HCT116 (cell line): ENCODE measurements at regions not wholly inside any gene's neighbourhood (a gene's known extent, or its start where the extent isn't known, plus 50 kb on each side); places are given as distances from the start of the nearest gene placed in this dataset.

Source experiments
- ATAC-seq: fragments of 200-7000 bp; cut with Tn5 transposase; 2 replicates; pipeline ENCODE4 v1.9.1; 2020; ENCODE audit warnings: mild to moderate bottlenecking, moderate library complexity
- BruUV-seq: library from RNA; stranded (reverse); fragments of 400-500 nt; replicated peaks from 2 replicates; lab custom pipeline; 2021; lab: Mats Ljungman, UMichigan
- CTCF ChIA-PET: fragments of 300-600 bp; sonication (Branson Sonifier 250); formaldehyde crosslinking; loops from one replicate; lab custom pipeline; 2021; ENCODE audit warnings: antibody characterized with exemption; lab: Charles Lee
- POLR2A ChIA-PET: fragments of 300-600, 350-600 bp; sonication (Branson Sonifier 250); formaldehyde crosslinking; loops from one replicate; lab custom pipeline; 2021; ENCODE audit warnings: antibody characterized with exemption; lab: Charles Lee
- RAD21 ChIA-PET, 2 experiments: fragments of 300-600 bp; sonication (Branson Sonifier 250); formaldehyde crosslinking; loops; one replicate each; lab custom pipeline; 2023; ENCODE audit warnings: low total read pairs in 2 of 2; ENCODE audit not compliant: uncharacterized antibody in 2 of 2, unreplicated experiment in 2 of 2, low non-redundant PET in 1 of 2; lab: Charles Lee
- DNase-seq: peaks from one replicate; pipeline ENCODE4 v3.0.0-alpha.2; 2010; ENCODE audit warnings: low read depth, low spot score
- H2AFZ ChIP-seq: fragments of 200-600 bp; shearing (Covaris generic), sonication (generic); 2 replicates; pipeline ENCODE4 v1.6.1; 2017; ENCODE audit warnings: low read depth, mixed run types, mixed read lengths, antibody characterized with exemption, low read length; ENCODE audit not compliant: poor library complexity, severe bottlenecking
- H3K27ac ChIP-seq: 2 replicates; pipeline ENCODE4 v1.5.1; 2012; ENCODE audit warnings: low read depth, low read length
- H3K27me3 ChIP-seq: fragments of 200-600 bp; sonication (generic); 2 replicates; pipeline ENCODE4 v1.6.1; 2016; ENCODE audit warnings: mixed run types, low read length, mixed read lengths; ENCODE audit not compliant: insufficient read depth
- H3K36me3 ChIP-seq, 2 experiments: fragments of 200-500 bp in 1 of 2; fragments of 200-600 bp in 1 of 2; sonication (Bioruptor generic) in 1 of 2; sonication (generic) in 1 of 2; 2 replicates each; pipeline versions ENCODE4 v1.5.1 to v1.6.1; 2014 to 2016; ENCODE audit warnings: low read length in 2 of 2, inconsistent platforms in 1 of 2, mixed read lengths in 1 of 2, mixed run types in 1 of 2; ENCODE audit not compliant: insufficient read depth in 2 of 2, control insufficient read depth in 1 of 2
- H3K4me1 ChIP-seq, 2 experiments: fragments of 200-600 bp in 1 of 2; sonication (generic) in 1 of 2; 2 replicates each; pipeline versions ENCODE4 v1.5.1 to v1.6.1; 2012 to 2017; ENCODE audit warnings: low read length in 2 of 2, inconsistent platforms in 1 of 2, mild to moderate bottlenecking in 1 of 2, mixed read lengths in 1 of 2, mixed run types in 1 of 2, moderate library complexity in 1 of 2; ENCODE audit not compliant: insufficient read depth in 2 of 2, control insufficient read depth in 1 of 2
- H3K4me2 ChIP-seq: fragments of 200-600 bp; sonication (generic); 2 replicates; pipeline ENCODE4 v1.6.1; 2017; ENCODE audit warnings: mixed run types, low read length, mixed read lengths
- H3K4me3 ChIP-seq, 2 experiments: fragments of 200-600 bp in 1 of 2; sonication (generic) in 1 of 2; replicated peaks in 1 of 2; 2 replicates each; pipeline ENCODE4 v1.5.1; 2011 to 2016; ENCODE audit warnings: low read length in 2 of 2, control low read depth in 1 of 2, low read depth in 1 of 2, mild to moderate bottlenecking in 1 of 2, mixed read lengths in 1 of 2, mixed run types in 1 of 2
- H3K79me2 ChIP-seq: fragments of 200-600 bp; sonication (generic); 2 replicates; pipeline ENCODE4 v1.6.1; 2017; ENCODE audit warnings: mild to moderate bottlenecking, mixed run types, low read length, moderate library complexity, mixed read lengths; ENCODE audit not compliant: insufficient read depth
- H3K9ac ChIP-seq: fragments of 200-600 bp; sonication (generic); 2 replicates; pipeline ENCODE4 v1.6.1; 2016; ENCODE audit warnings: low read length, mixed read lengths
- H3K9me2 ChIP-seq: fragments of 200-600 bp; sonication (generic), shearing (Covaris generic); 2 replicates; pipeline ENCODE4 v1.6.1; 2017; ENCODE audit warnings: mixed run types, mild to moderate bottlenecking, moderate library complexity; ENCODE audit not compliant: insufficient read depth
- H3K9me3 ChIP-seq, 2 experiments: fragments of 200-500 bp in 1 of 2; fragments of 200-600 bp in 1 of 2; sonication (Bioruptor generic) in 1 of 2; sonication (generic) in 1 of 2; 2 replicates each; pipeline ENCODE4 v1.6.1; 2014 to 2017; ENCODE audit warnings: low read length in 2 of 2, mixed read lengths in 2 of 2, inconsistent platforms in 1 of 2, low read depth in 1 of 2, mild to moderate bottlenecking in 1 of 2, mixed run types in 1 of 2, moderate library complexity in 1 of 2; ENCODE audit not compliant: control insufficient read depth in 1 of 2, insufficient read depth in 1 of 2
- H4K20me1 ChIP-seq: fragments of 200-600 bp; sonication (generic), shearing (Covaris generic); 2 replicates; pipeline ENCODE4 v1.6.1; 2017; ENCODE audit warnings: mixed run types, mild to moderate bottlenecking, moderate library complexity; ENCODE audit not compliant: insufficient read depth
- CBX3 ChIP-seq: IDR thresholded peaks from 2 replicates; pipeline ENCODE4 v1.6.1; 2012; ENCODE audit warnings: low read depth
- CEBPB ChIP-seq: IDR thresholded peaks from 2 replicates; pipeline ENCODE4 v1.6.1; 2012; ENCODE audit warnings: low read depth
- CTCF ChIP-seq, 3 experiments: fragments of 200-600 bp in 1 of 3; sonication (generic) in 1 of 3; IDR thresholded peaks in 2 of 3; conservative IDR thresholded peaks in 1 of 3; 2 replicates each; pipeline ENCODE4 v1.5.1; 2012 to 2017; ENCODE audit warnings: low read depth in 2 of 3, low read length in 2 of 3, antibody characterized with exemption in 1 of 3, borderline replicate concordance in 1 of 3, control low read depth in 1 of 3, mild to moderate bottlenecking in 1 of 3, mixed read lengths in 1 of 3, mixed run types in 1 of 3, moderate library complexity in 1 of 3; ENCODE audit not compliant: insufficient read depth in 1 of 3
- ELF1 ChIP-seq: IDR thresholded peaks from 2 replicates; pipeline ENCODE4 v1.6.1; 2012; ENCODE audit warnings: low read depth, borderline replicate concordance
- EZH2 ChIP-seq: fragments of 200-600 bp; sonication (generic); IDR thresholded peaks from 2 replicates; pipeline ENCODE4 v1.6.1; 2017; ENCODE audit warnings: antibody characterized with exemption, mixed run types
- FOSL1 ChIP-seq: IDR thresholded peaks from 2 replicates; pipeline ENCODE4 v1.6.1; 2012; ENCODE audit warnings: low read depth
- JUND ChIP-seq: IDR thresholded peaks from 2 replicates; pipeline ENCODE4 v1.6.1; 2012
- MAX ChIP-seq: IDR thresholded peaks from 2 replicates; pipeline ENCODE4 v1.6.1; 2012
- SIN3A ChIP-seq: IDR thresholded peaks from 2 replicates; pipeline ENCODE4 v1.6.1; 2012; ENCODE audit warnings: low read depth
- SRF ChIP-seq: IDR thresholded peaks from 2 replicates; pipeline ENCODE4 v1.6.1; 2012; ENCODE audit warnings: low read depth
- YY1 ChIP-seq: IDR thresholded peaks from 2 replicates; pipeline ENCODE4 v1.6.1; 2011; ENCODE audit warnings: low read length, low read depth, moderate library complexity, mild to moderate bottlenecking; ENCODE audit not compliant: insufficient replicate concordance; ENCODE audit errors: extremely low read depth
- ZBTB33 ChIP-seq: IDR thresholded peaks from 2 replicates; pipeline ENCODE4 v1.6.1; 2011; ENCODE audit warnings: mild to moderate bottlenecking, low read length, moderate library complexity; ENCODE audit not compliant: insufficient replicate concordance; ENCODE audit errors: extremely low read depth
- intact Hi-C: fragments of 100-400 bp; cut with micrococcal nuclease; formaldehyde crosslinking; loops from 2 replicates; pipeline ENCODE4 v1.10.0; 2022

- Histone ChIP-seq H3K9ac (no peak overlapping the region), H3K4me3 (no peak overlapping the region), H3K4me1 (no peaks in the 10 kb centered on the region), H3K9me2 (no peaks in the 10 kb centered on the region), H3K27me3 (peaks cover 10% of the 10 kb centered on the region), H3K9me3 (no peaks in the 10 kb centered on the region), H4K20me1 (no peaks in the 10 kb centered on the region), H3K36me3 (no peaks in the 10 kb centered on the region), H3K27ac (no peak overlapping the region), H3K4me2 (no peak overlapping the region), H3K79me2 (no peaks in the 10 kb centered on the region), H2AFZ (no peak overlapping the region)
- no peak for TF ChIP-seq SRF
- TF ChIP-seq SIN3A: no peak
- no peak for TF ChIP-seq JUND
- TF ChIP-seq CBX3: no peak
- no peak for TF ChIP-seq CTCF (IDR thresholded peaks at IDR 0.05 in 2 of 3, conservative IDR thresholded peaks at IDR 0.05 in 1 of 3; ENCODE audit: borderline replicate concordance in 1 of 3, insufficient read depth in 1 of 3, low read depth in 2 of 3, low read length in 2 of 3)
- no peak for TF ChIP-seq MAX
- POLR2A ChIA-PET: no interaction called here
- DNase-seq (no peak), ATAC-seq (no peak)
- RAD21 ChIA-PET: no interaction called here
- intact Hi-C loops: no loop called here
- CTCF ChIA-PET: no interaction called here
- no TSS peak for BruUV-seq
Observed at GRCh38 chr2:60371219-60371618, 182.2 kb downstream of the BCL11A start.

GRCh38 chr2:60370814-60371213 lies 182.6 kb downstream of the BCL11A start:
- RAD21 ChIA-PET: no interaction called here
- Histone ChIP-seq H3K9me2 (no peaks in the 10 kb centered on the region), H3K4me2 (no peak overlapping the region), H3K79me2 (no peaks in the 10 kb centered on the region), H3K36me3 (no peaks in the 10 kb centered on the region), H3K27ac (no peak overlapping the region), H3K9ac (no peak overlapping the region), H3K27me3 (peaks cover 10% of the 10 kb centered on the region)
- BruUV-seq: no TSS peak
- CTCF ChIA-PET: no interaction called here
- no peak for DNase-seq
- TF ChIP-seq EZH2 (no peak), ZBTB33 (no peak), CEBPB (no peak), YY1 (no peak), JUND (no peak), FOSL1 (no peak), ELF1 (no peak)
- TF ChIP-seq, all 23 proteins: peak for 0
- no peaks in the 10 kb centered on the region for H3K4me1 ChIP-seq
- no peak overlapping the region for H3K4me3 ChIP-seq
- intact Hi-C loops: no loop called here
- POLR2A ChIA-PET: no interaction called here
- H2AFZ ChIP-seq: no peak overlapping the region
- no peaks in the 10 kb centered on the region for H3K9me3 ChIP-seq
- H4K20me1 ChIP-seq: no peaks in the 10 kb centered on the region
- ATAC-seq: no peak
